Jurkat, Clone E6-1 (cell line): ENCODE measurements at regions not wholly inside any gene's neighbourhood (a gene's known extent, or its start where the extent isn't known, plus 50 kb on each side); places are given as distances from the start of the nearest gene placed in this dataset.

Experiments used
- DNase-seq: peaks from one replicate; pipeline ENCODE4 v3.0.0-alpha.2; 2011; ENCODE audit warnings: low read depth, low spot score
- H3K4me3 ChIP-seq: 2 replicates; pipeline ENCODE4 v1.5.1; 2011; ENCODE audit warnings: mild to moderate bottlenecking, low read length, control low read depth, moderate library complexity

- DNase-seq, result no peak
- no peak overlapping the region for H3K4me3 ChIP-seq
Observed at GRCh38 chr2:150595803-150596470, 108.5 kb upstream of the RND3 start.

GRCh38 chr2:150594299-150594698, 106.8 kb upstream of the RND3 start:
- DNase-seq, result no peak
- no peak overlapping the region for H3K4me3 ChIP-seq

DNA sequence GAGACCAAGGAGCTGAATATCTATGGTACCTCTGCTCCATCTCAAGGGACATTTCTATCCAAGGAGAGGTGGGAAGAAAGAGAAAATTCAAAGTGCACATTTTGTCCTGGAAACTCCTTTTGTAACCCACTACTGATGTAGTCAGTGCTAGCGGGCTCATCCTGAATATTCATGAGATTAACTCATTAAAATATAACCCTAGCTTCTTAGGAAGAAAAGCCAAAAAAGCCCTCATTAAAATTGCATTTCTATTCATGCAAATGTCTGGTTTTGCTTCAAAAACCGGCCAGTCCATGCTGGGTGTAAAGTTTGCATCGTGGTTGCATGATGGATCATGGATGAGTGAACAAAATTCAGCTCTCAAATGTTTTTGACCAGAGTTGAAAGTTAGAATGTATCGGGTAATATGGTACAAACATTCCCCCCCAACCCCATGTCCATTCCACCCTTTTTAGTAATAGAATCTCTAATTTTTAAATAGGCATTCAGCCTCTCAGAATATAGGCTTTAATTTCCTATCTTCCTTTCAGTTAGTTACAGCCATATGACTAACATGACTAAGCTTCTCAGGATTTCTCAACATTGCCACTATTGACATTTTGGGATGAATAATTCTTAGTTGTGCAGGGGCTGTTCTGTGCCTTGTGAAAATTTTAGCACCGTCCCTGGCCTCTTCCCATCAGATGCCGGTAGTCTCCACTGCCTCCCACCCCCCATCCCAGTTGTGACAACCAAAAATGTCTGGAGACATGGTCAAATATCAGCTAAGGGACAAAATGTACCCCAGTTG, 104.2 kb upstream of the RND3 start:
- no peak for DNase-seq

DNA sequence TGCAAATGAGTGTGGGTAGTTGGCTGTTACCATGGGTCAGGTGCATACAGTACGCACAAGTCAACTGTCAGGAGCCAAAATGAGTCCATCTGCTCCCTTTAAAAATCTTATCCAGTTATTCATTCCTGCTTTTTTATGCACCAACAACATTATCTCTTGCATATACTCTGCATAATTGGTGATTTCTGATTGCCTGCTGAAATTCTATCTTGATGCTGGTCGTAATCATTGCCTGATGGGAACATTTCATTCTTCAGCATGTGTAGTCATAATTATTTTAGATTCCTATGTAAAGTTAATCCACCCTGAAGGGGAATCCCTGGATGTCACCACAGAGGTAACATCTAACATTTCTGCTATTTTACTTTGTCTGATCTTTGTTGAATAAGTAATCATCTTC, 102.2 kb upstream of the RND3 start:
- no peak for DNase-seq
- H3K4me3 ChIP-seq, result no peak overlapping the region

More for the DNA sequence above, 104.2 kb upstream of the RND3 start:
- H3K4me3 ChIP-seq, result no peak overlapping the region

DNA sequence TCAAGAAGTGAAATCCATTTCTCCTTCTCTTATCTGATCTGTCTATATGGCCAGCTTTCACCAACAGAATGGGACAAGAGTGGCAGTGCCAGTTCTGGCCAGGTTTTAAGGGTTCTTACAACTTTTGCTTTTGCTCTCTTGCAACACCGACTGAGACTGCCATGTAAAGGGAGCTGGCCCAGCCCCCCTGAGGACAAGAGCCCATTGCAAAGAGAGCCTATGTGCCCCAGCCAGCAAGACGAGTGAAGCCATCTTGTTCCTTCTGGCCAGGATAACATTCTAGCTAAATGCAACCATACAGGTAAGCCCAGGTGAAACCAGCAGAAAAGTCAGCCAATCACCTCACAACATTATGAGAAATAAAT, 101.0 kb upstream of the RND3 start:
- no peak overlapping the region for H3K4me3 ChIP-seq
- DNase-seq, result no peak

DNA sequence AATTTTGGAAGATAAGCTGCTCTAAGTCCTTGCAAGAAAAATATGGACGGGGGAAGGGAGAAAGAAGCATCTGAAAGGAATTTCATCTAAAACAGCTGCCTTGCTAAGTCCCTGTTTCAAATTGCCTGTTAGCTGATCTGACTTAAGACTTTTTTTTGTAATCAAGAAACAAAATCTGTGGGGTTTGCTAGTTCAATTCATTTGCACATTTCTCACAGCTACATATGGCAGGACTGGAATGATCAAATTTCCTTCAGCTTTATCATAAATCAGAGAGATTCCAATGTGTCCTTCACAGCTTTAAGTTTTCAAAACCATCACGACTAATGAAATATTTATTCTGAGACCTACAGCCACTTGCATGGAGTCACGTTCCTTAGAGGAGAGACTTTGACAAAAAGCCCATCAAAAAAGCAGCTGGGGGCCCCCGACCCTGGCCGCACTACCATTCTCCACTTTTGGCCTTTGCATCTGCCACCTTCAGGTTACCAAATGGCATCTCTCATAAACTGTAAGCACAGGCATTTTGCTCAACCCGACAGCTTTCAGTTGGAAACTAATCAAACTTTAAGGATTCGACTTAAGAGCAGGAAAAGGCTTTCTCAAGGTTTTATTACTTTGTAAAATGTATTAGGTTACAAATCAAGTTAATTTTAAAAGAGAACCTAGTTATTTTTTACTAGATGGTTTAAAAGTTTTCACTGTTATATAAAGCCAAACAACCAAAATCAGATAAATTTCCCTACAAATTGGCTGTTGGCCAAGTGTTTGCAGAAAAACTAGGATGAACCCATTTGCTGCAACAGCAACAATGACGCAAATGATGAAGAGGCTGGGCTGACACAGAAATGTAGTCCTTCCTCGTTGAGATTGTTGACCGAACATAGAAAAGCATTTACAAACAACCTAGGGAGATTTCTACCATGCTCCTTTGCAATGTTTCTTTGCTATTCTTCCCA, 100.4 kb upstream of the RND3 start:
- DNase-seq, result no peak
- H3K4me3 ChIP-seq, result no peak overlapping the region

GRCh38 chr2:150586858-150587257, 99.4 kb upstream of the RND3 start:
- no peak overlapping the region for H3K4me3 ChIP-seq
- DNase-seq, result no peak

- DNase-seq, result no peak
- H3K4me3 ChIP-seq, result no peak overlapping the region
Observed at GRCh38 chr2:150585221-150585971, 97.9 kb upstream of the RND3 start.

GRCh38 chr2:150584081-150584480, 96.6 kb upstream of the RND3 start:
- no peak overlapping the region for H3K4me3 ChIP-seq
- no peak for DNase-seq

- no peak overlapping the region for H3K4me3 ChIP-seq
- DNase-seq, result no peak
Observed at GRCh38 chr2:150581717-150582472, 94.4 kb upstream of the RND3 start.

- no peak for DNase-seq
- H3K4me3 ChIP-seq, result no peak overlapping the region
Observed at GRCh38 chr2:150578481-150578880, 91.0 kb upstream of the RND3 start.

DNA sequence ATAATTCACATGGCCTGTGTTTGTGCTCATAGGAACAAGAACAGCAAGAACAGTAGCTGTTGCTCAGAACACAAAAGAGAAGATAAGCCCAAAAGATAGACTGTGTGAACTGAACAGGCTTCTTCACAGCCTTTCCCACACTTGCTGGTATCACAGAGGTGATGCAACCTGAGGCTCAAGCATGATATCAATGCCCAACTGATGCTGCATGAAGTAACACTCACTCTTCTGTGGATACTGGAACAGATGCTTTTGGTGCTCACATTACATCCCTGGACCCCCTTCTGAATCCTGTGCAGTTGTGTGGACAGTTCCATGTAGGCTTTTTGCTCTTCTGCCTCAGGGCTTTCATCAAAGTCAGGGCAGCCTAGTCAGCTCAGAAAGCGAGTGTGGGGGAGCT, 88.4 kb upstream of the RND3 start:
- DNase-seq, result no peak
- H3K4me3 ChIP-seq, result no peak overlapping the region

DNA sequence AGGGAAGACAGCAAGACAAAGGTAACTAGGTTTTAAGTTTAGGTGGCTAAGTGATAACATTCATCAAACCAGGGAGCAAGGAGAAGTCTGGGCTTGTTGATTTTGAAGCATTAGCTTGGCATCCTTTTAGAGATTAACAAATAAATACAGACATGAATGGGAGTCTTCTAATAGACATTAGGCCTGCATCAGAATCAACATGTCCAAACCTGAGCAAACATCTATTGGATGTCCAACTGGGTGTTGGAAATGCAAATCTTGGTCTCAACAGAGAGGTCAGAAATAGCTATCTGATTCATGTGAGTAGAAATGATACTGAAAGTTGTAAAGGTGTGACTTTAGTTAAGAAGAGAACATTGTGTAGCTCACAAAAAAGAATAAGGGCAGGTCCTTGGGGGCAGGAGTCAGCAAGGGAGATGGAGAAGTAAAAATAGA, 85.5 kb upstream of the RND3 start:
- no peak overlapping the region for H3K4me3 ChIP-seq
- no peak for DNase-seq

DNA sequence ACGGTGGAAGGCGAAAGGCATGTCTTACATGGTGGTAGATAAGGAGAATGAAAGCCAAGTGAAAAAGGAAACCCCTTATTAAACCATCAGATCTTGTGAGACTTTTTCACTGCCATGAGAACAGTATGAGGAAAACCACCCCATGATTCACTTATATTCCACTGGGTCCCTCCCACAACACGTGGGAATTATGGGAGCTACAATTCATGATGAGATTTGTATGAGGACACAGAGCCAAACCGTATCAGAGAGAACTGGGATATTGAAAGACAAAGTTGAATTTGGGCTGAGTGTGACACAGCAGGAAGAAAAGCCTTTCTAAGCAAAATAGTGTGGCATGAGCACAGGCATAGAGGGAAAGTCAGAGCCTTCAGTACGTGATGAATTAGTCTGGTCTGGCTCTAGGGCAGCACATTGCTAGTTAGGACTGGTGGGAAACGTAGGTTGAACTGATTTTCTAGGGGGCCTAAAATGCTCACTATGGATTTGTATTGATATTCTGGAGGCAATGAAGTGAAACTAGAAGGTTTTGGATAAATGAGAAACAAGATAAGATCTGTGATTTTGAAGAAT, 84.8 kb upstream of the RND3 start:
- no peak overlapping the region for H3K4me3 ChIP-seq
- no peak for DNase-seq

GRCh38 chr2:150571121-150571520, 83.7 kb upstream of the RND3 start:
- no peak overlapping the region for H3K4me3 ChIP-seq
- DNase-seq, result no peak

- no peak for DNase-seq
Observed at GRCh38 chr2:150570712-150571111, 83.2 kb upstream of the RND3 start.

GRCh38 chr2:150569761-150570160, 82.3 kb upstream of the RND3 start:
- no peak overlapping the region for H3K4me3 ChIP-seq
- no peak for DNase-seq

More at GRCh38 chr2:150570712-150571111, 83.2 kb upstream of the RND3 start:
- no peak overlapping the region for H3K4me3 ChIP-seq

- no peak for DNase-seq
- no peak overlapping the region for H3K4me3 ChIP-seq
Observed at GRCh38 chr2:150567771-150568301, 80.4 kb upstream of the RND3 start.
